IMR-90 (cell line): ENCODE measurements at regions not wholly inside any gene's neighbourhood (a gene's known extent, or its start where the extent isn't known, plus 50 kb on each side); places are given as distances from the start of the nearest gene placed in this dataset.

Experiments
- ATAC-seq: fragments of 200-7000 bp; cut with Tn5 transposase; 2 replicates; pipeline ENCODE4 v1.9.1; 2020; ENCODE audit warnings: low read depth, mild to moderate bottlenecking, moderate library complexity
- BruUV-seq: library from RNA; stranded (reverse); fragments of 400-500 nt; replicated peaks from 2 replicates; lab custom pipeline; 2021; lab: Mats Ljungman, UMichigan
- CTCF ChIA-PET: fragments of 300-600 bp; formaldehyde crosslinking; extraction: SDS; loops from one replicate; lab custom pipeline; 2021; ENCODE audit warnings: antibody characterized with exemption; lab: Yijun Ruan, JAX
- POLR2A ChIA-PET: fragments of 300-600 bp; sonication (Branson Sonifier 250); formaldehyde crosslinking; loops from one replicate; lab custom pipeline; 2022; ENCODE audit warnings: antibody characterized with exemption; ENCODE audit not compliant: unreplicated experiment; lab: Charles Lee
- DNase-seq: peaks from one replicate; pipeline ENCODE4 v3.0.0; 2013
- H2AFZ ChIP-seq: replicated peaks from 2 replicates; pipeline ENCODE3; 2013; ENCODE audit warnings: low read length, mild to moderate bottlenecking; ENCODE audit not compliant: poor library complexity
- H2AK5ac ChIP-seq: 2 replicates; pipeline ENCODE4 v1.6.1; 2013; ENCODE audit warnings: low read depth, low read length, inconsistent platforms
- H2AK9ac ChIP-seq: replicated peaks from 2 replicates; pipeline ENCODE3; 2013; ENCODE audit warnings: mild to moderate bottlenecking, low read depth, low read length, moderate library complexity; ENCODE audit not compliant: poor library complexity
- H2BK120ac ChIP-seq: 2 replicates; pipeline ENCODE4 v1.6.1; 2013; ENCODE audit warnings: low read depth, low read length, inconsistent platforms
- H2BK15ac ChIP-seq: 3 replicates; pipeline ENCODE4 v1.6.1; 2013; ENCODE audit warnings: low read depth, low read length, inconsistent platforms
- H2BK20ac ChIP-seq: 2 replicates; pipeline ENCODE4 v1.6.1; 2013; ENCODE audit warnings: low read depth, mild to moderate bottlenecking, inconsistent platforms, low read length, moderate library complexity
- H2BK5ac ChIP-seq: 2 replicates; pipeline ENCODE4 v1.6.1; 2013; ENCODE audit warnings: mild to moderate bottlenecking, low read depth, low read length, inconsistent platforms; ENCODE audit not compliant: poor library complexity, severe bottlenecking
- H3K14ac ChIP-seq: replicated peaks from 2 replicates; pipeline ENCODE4 v1.6.1; 2013; ENCODE audit warnings: low read depth, low read length, inconsistent platforms
- H3K18ac ChIP-seq: 2 replicates; pipeline ENCODE4 v1.6.1; 2013; ENCODE audit warnings: low read depth, low read length, control low read depth
- H3K23ac ChIP-seq: 2 replicates; pipeline ENCODE4 v1.6.1; 2013; ENCODE audit warnings: low read depth, low read length, inconsistent platforms
- H3K27ac ChIP-seq: 2 replicates; pipeline ENCODE4 v1.5.1; 2013; ENCODE audit warnings: mild to moderate bottlenecking, control low read depth, low read length; ENCODE audit not compliant: insufficient read depth
- H3K27me3 ChIP-seq: 2 replicates; pipeline ENCODE4 v1.6.1; 2013; ENCODE audit warnings: low read length; ENCODE audit not compliant: control insufficient read depth, insufficient read depth
- H3K36me3 ChIP-seq: 2 replicates; pipeline ENCODE4 v1.6.1; 2013; ENCODE audit warnings: low read length, mixed read lengths; ENCODE audit not compliant: control insufficient read depth, insufficient read depth
- H3K4ac ChIP-seq: 2 replicates; pipeline ENCODE4 v1.6.1; 2013; ENCODE audit warnings: low read depth, low read length, inconsistent platforms
- H3K4me1 ChIP-seq: 2 replicates; pipeline ENCODE4 v1.6.1; 2013; ENCODE audit warnings: low read length, mixed read lengths; ENCODE audit not compliant: control insufficient read depth, insufficient read depth
- H3K4me2 ChIP-seq: 2 replicates; pipeline ENCODE4 v1.6.1; 2013; ENCODE audit warnings: low read depth, mild to moderate bottlenecking, control low read depth, low read length, moderate library complexity
- H3K4me3 ChIP-seq: 2 replicates; pipeline ENCODE4 v1.5.1; 2013; ENCODE audit warnings: low read depth, mild to moderate bottlenecking, control low read depth, low read length, moderate library complexity; ENCODE audit not compliant: insufficient read depth
- H3K56ac ChIP-seq: 2 replicates; pipeline ENCODE4 v1.6.1; 2013; ENCODE audit warnings: low read length, inconsistent platforms; ENCODE audit not compliant: insufficient read depth; ENCODE audit errors: extremely low read depth
- H3K79me1 ChIP-seq, 2 experiments: 2 replicates each; pipeline ENCODE4 v1.6.1; 2013; ENCODE audit warnings: low read length in 2 of 2, inconsistent platforms in 1 of 2, low read depth in 1 of 2
- H3K9ac ChIP-seq: 2 replicates; pipeline ENCODE4 v1.6.1; 2013; ENCODE audit warnings: low read depth, low read length, control low read depth
- H3K9me1 ChIP-seq: 2 replicates; pipeline ENCODE4 v1.6.1; 2013; ENCODE audit warnings: low read length, inconsistent platforms; ENCODE audit not compliant: insufficient read depth
- H3K9me3 ChIP-seq: 2 replicates; pipeline ENCODE4 v1.6.1; 2013; ENCODE audit warnings: low read length; ENCODE audit not compliant: control insufficient read depth, insufficient read depth
- H4K20me1 ChIP-seq: 2 replicates; pipeline ENCODE4 v1.6.1; 2013; ENCODE audit warnings: low read length, inconsistent platforms; ENCODE audit not compliant: insufficient read depth
- H4K5ac ChIP-seq: 2 replicates; pipeline ENCODE4 v1.6.1; 2013; ENCODE audit warnings: mild to moderate bottlenecking, low read depth, low read length, control low read depth
- H4K8ac ChIP-seq, 2 experiments: 2 replicates each; pipeline ENCODE4 v1.6.1; 2013; ENCODE audit warnings: low read depth in 2 of 2, low read length in 2 of 2, control low read depth in 1 of 2, inconsistent platforms in 1 of 2
- H4K91ac ChIP-seq: 2 replicates; pipeline ENCODE4 v1.6.1; 2013; ENCODE audit warnings: low read depth, low read length, inconsistent platforms; ENCODE audit not compliant: insufficient read depth
- BHLHE40 ChIP-seq: fragments of 150-350 bp; IDR thresholded peaks from 2 replicates; pipeline ENCODE4 v1.6.1; 2016; ENCODE audit warnings: mild to moderate bottlenecking, low read depth, low read length
- CEBPB ChIP-seq: IDR thresholded peaks from 2 replicates; pipeline ENCODE4 v1.6.1; 2012; ENCODE audit warnings: low read depth, low read length, improper control_type of control experiment
- CHD1 ChIP-seq: IDR thresholded peaks from 2 replicates; pipeline ENCODE4 v1.6.1; 2012; ENCODE audit warnings: low read depth, low read length, improper control_type of control experiment
- CTCF ChIP-seq: conservative IDR thresholded peaks from 2 replicates; pipeline ENCODE4 v1.5.1; 2012; ENCODE audit warnings: mild to moderate bottlenecking, low read depth, low read length, improper control_type of control experiment
- ELK1 ChIP-seq: fragments of 150-350 bp; IDR thresholded peaks from 2 replicates; pipeline ENCODE4 v1.6.1; 2016; ENCODE audit warnings: low read depth, mild to moderate bottlenecking, low read length, moderate library complexity, borderline replicate concordance
- FOS ChIP-seq: fragments of 150-350 bp; IDR thresholded peaks from 2 replicates; pipeline ENCODE4 v1.6.1; 2016; ENCODE audit warnings: low read depth, low read length
- MAFK ChIP-seq: IDR thresholded peaks from 2 replicates; pipeline ENCODE4 v1.6.1; 2012; ENCODE audit warnings: low read depth, low read length, improper control_type of control experiment
- MAZ ChIP-seq: IDR thresholded peaks from 2 replicates; pipeline ENCODE4 v1.6.1; 2012; ENCODE audit warnings: low read depth, mild to moderate bottlenecking, low read length, improper control_type of control experiment, moderate library complexity, borderline replicate concordance
- MXI1 ChIP-seq: IDR thresholded peaks from 2 replicates; pipeline ENCODE4 v1.6.1; 2012; ENCODE audit warnings: low read depth, mild to moderate bottlenecking, low read length, moderate library complexity, borderline replicate concordance
- NFE2L2 ChIP-seq: fragments of 150-350 bp; IDR thresholded peaks from 2 replicates; pipeline ENCODE4 v1.6.1; 2016; ENCODE audit warnings: low read depth, mild to moderate bottlenecking, low read length
- POLR2A ChIP-seq: IDR thresholded peaks from 2 replicates; pipeline ENCODE4 v1.6.1; 2012; ENCODE audit warnings: mild to moderate bottlenecking, low read depth, low read length
- RAD21 ChIP-seq: IDR thresholded peaks from 2 replicates; pipeline ENCODE4 v1.6.1; 2012; ENCODE audit warnings: low read length, improper control_type of control experiment
- RCOR1 ChIP-seq: IDR thresholded peaks from 2 replicates; pipeline ENCODE4 v1.6.1; 2012; ENCODE audit warnings: mild to moderate bottlenecking, low read length, improper control_type of control experiment; ENCODE audit not compliant: insufficient replicate concordance
- RFX5 ChIP-seq: IDR thresholded peaks from 2 replicates; pipeline ENCODE4 v1.8.0; 2012; ENCODE audit warnings: low read depth, mild to moderate bottlenecking, low read length, moderate library complexity
- SMC3 ChIP-seq: fragments of 150-350 bp; IDR thresholded peaks from 2 replicates; pipeline ENCODE4 v1.6.1; 2016; ENCODE audit warnings: low read depth, mild to moderate bottlenecking, antibody characterized with exemption, low read length, moderate library complexity
- USF2 ChIP-seq: fragments of 150-350 bp; IDR thresholded peaks from 2 replicates; pipeline ENCODE4 v1.6.1; 2017; ENCODE audit warnings: mild to moderate bottlenecking, antibody characterized with exemption, low read length, low read depth
- WGBS, 2 experiments: methylation state at CpG; one replicate each; pipeline versions ENCODE4 v1.1.5 to v1.1.7; 2013; ENCODE audit warnings: missing lambda C conversion rate in 2 of 2; ENCODE audit not compliant: insufficient read length in 1 of 2; ENCODE audit errors: extremely low coverage in 2 of 2; 5-methylcytosine and 5-hydroxymethylcytosine counted together
- dilution Hi-C: fragments of 300-500 bp; cut with HindIII; formaldehyde crosslinking; loops from one replicate; pipeline ENCODE4 v1.14.3; 2018; ENCODE audit warnings: low sequenced_read_pairs; ENCODE audit not compliant: unreplicated experiment
- in situ Hi-C: fragments of 300-500 bp; cut with MboI; formaldehyde crosslinking; loops from 3 replicates; pipeline ENCODE4 v1.14.3; 2019; ENCODE audit warnings: low sequenced_read_pairs, inconsistent platforms, mixed read lengths
- intact Hi-C: fragments of 100-400 bp; cut with micrococcal nuclease; formaldehyde crosslinking; loops from 2 replicates; pipeline ENCODE4 v1.10.0; 2022

GRCh38 chr13:58025821-58026220 is 394.3 kb downstream of the PCDH17 start:
- dilution Hi-C loops, result no loop called here
- Histone ChIP-seq H2AK5ac (no peak overlapping the region), H2AFZ (no peak overlapping the region), H3K14ac (no peak overlapping the region), H2BK5ac (no peak overlapping the region), H3K4ac (no peak overlapping the region), H3K23ac (no peak overlapping the region), H4K20me1 (no peaks in the 10 kb centered on the region), H3K9me1 (no peaks in the 10 kb centered on the region), H4K5ac (no peak overlapping the region), H3K36me3 (no peaks in the 10 kb centered on the region), H2AK9ac (no peak overlapping the region), H2BK120ac (no peak overlapping the region), H4K91ac (no peak overlapping the region), H2BK20ac (no peak overlapping the region), H3K4me1 (no peaks in the 10 kb centered on the region), H3K9me3 (no peaks in the 10 kb centered on the region), H3K4me3 (no peak overlapping the region), H4K8ac (no peak overlapping the region), H3K9ac (no peak overlapping the region), H3K56ac (no peak overlapping the region), H3K79me1 (no peaks in the 10 kb centered on the region), H3K27me3 (no peaks in the 10 kb centered on the region), H3K27ac (no peak overlapping the region), H2BK15ac (no peak overlapping the region), H3K4me2 (no peak overlapping the region), H3K18ac (no peak overlapping the region)
- DNase-seq, result no peak
- no peak for TF ChIP-seq BHLHE40
- no peak for TF ChIP-seq NFE2L2
- no peak for TF ChIP-seq MXI1
- no peak for TF ChIP-seq POLR2A
- TF ChIP-seq CHD1, result no peak
- no peak for TF ChIP-seq CTCF
- no peak for TF ChIP-seq RFX5
- no peak for TF ChIP-seq ELK1
- TF ChIP-seq MAZ, result no peak
- no peak for TF ChIP-seq CEBPB
- TF ChIP-seq FOS, result no peak
- TF ChIP-seq SMC3, result no peak
- no peak for TF ChIP-seq RAD21
- no peak for TF ChIP-seq USF2
- no peak for TF ChIP-seq MAFK
- no peak for TF ChIP-seq RCOR1
- ChIA-PET POLR2A (no interaction called here), CTCF (no interaction called here)
- in situ Hi-C loops, result no loop called here
- ATAC-seq, result no peak
- no TSS peak for BruUV-seq
- intact Hi-C loops, result no loop called here
- WGBS, 2 experiments, result no CpG with 5 or more reads among the region's 1 CpG
